GM13976 (cell line): ENCODE measurements at regions not wholly inside any gene's neighbourhood (a gene's known extent, or its start where the extent isn't known, plus 50 kb on each side); places are given as distances from the start of the nearest gene placed in this dataset.

Source experiments
- DNase-seq: peaks from one replicate; pipeline ENCODE4 v3.0.0; 2012; ENCODE audit warnings: low spot score
- in situ Hi-C: fragments of 300-500 bp; cut with MboI; formaldehyde crosslinking; loops from one replicate; pipeline ENCODE4 v1.12.0; 2022; ENCODE audit warnings: low sequenced_read_pairs, mixed read lengths, inconsistent platforms; ENCODE audit not compliant: unreplicated experiment
- TF ChIP-seq, protein P1 (sequence below): IDR thresholded peaks from 2 replicates; pipeline ENCODE4 v1.5.1; 2012; ENCODE audit warnings: borderline replicate concordance, mild to moderate bottlenecking; ENCODE audit not compliant: insufficient read depth; ENCODE audit errors: extremely low read depth, missing control alignments, control extremely low read depth

DNA sequence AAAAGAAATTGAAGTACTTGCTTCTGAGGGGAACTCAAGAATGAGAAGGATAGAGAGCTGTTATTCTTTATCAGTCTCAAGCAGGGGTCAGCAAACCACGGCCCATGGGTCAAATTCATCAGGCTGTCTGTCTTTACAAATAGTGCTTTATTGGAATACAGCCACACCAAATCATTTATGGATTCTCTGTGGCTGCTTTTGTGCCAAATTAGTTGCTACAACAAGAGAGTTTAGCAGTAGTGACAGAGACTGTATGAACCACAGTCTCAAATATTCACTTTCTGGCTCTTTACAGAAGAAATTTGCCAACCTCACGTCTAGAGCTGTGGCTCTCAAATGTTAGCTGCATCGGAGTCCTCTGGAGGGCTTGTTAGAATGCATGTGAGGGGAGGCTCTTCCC lies 258.0 kb upstream of the RARB start:
- in situ Hi-C loops, result no loop called here
- DNase-seq, result no peak
- TF ChIP-seq, protein P1, sequence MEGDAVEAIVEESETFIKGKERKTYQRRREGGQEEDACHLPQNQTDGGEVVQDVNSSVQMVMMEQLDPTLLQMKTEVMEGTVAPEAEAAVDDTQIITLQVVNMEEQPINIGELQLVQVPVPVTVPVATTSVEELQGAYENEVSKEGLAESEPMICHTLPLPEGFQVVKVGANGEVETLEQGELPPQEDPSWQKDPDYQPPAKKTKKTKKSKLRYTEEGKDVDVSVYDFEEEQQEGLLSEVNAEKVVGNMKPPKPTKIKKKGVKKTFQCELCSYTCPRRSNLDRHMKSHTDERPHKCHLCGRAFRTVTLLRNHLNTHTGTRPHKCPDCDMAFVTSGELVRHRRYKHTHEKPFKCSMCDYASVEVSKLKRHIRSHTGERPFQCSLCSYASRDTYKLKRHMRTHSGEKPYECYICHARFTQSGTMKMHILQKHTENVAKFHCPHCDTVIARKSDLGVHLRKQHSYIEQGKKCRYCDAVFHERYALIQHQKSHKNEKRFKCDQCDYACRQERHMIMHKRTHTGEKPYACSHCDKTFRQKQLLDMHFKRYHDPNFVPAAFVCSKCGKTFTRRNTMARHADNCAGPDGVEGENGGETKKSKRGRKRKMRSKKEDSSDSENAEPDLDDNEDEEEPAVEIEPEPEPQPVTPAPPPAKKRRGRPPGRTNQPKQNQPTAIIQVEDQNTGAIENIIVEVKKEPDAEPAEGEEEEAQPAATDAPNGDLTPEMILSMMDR, result no peak

DNA sequence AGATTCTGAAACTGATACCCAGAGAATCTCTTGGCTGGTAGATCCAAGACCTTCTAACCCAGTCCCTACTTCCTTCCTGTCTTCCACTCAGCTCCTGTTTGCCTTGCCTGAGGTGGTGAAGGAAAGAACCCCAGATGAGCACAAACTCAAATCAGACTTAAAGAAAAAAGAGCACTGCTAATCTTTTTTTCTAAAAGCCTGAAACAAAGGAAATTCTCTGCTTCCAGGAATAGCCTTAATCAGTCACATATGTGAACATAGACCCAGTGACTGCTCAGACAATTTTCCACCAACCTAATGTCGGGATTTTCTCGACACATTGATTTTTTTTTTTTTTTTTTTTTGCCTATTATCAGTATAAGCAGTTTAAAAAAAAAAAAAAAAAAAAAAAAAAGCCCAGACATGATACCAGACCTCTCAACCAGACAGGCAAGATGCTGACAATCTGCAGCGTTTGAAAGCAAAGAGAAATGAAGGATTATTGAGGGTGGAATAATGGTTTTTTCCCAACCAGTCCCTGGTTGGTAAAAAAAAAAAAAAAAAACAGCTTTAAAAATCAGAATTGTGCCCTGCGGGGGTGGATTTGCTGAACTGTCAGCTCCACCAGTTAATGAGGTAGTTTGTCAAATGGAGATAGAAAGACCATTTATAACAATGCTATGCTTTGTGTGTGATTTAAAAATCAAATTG lies 256.8 kb upstream of the RARB start:
- in situ Hi-C loops, result no loop called here
- TF ChIP-seq, protein P1, result no peak
- no peak for DNase-seq

DNA sequence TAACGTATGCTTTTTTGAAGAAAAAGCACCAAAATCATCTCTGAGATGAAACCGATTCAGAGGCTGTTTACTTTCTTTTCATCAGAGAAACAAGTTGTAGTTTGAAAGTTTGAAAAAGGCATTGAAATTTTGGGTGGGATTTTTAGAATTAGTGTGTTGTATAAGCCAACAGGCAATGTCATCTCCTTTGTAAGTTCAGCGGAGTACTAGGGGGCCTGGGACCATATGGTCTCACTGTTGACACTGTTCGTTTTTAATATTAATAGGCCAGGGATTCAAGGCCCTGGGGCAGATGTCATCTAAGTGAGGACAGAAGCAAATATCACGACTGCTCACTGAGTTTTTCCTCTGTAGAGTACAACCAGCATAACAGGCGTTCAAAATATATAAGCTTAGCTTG lies 256.2 kb upstream of the RARB start:
- TF ChIP-seq, protein P1, result no peak
- in situ Hi-C loops, result no loop called here
- DNase-seq, result no peak

DNA sequence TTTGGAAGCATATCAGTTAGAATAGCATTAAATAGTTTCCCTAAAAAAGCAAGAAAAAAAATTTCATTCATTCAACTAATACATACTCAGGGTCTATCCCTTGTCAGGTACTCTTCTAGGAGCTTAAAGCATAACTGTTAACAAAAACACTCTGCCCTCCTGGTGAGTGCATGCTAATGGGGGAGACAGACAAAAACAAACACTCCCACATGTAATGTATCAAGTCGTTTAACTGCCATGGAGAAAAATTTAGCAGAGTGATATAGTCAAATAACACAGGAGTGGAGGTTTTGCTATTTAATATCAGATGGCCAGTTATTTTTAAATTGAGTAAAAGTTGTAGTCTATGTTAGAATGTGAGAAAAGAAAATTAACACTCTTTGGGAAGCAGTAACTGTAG lies 254.5 kb upstream of the RARB start:
- in situ Hi-C loops, result no loop called here
- DNase-seq, result no peak
- TF ChIP-seq, protein P1, result no peak

DNA sequence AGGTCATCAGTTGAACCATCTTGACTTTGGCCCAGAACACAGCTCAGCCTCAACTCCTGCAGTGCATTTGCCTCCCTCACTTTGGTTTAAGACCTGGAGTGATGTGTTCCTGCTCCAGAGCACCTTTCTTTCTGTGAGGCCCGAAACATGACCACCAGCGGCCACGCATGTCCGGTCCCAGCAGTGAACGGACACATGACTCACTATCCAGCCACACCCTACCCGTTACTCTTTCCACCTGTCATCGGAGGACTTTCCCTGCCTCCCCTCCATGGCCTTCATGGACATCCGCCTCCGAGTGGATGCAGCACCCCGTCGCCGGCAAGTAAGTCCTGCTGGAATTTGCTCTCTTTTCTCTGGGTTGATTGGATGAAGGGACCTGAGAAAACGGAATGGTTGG lies 253.8 kb upstream of the RARB start:
- TF ChIP-seq, protein P1, result no peak
- DNase-seq, result no peak
- in situ Hi-C loops, result no loop called here

DNA sequence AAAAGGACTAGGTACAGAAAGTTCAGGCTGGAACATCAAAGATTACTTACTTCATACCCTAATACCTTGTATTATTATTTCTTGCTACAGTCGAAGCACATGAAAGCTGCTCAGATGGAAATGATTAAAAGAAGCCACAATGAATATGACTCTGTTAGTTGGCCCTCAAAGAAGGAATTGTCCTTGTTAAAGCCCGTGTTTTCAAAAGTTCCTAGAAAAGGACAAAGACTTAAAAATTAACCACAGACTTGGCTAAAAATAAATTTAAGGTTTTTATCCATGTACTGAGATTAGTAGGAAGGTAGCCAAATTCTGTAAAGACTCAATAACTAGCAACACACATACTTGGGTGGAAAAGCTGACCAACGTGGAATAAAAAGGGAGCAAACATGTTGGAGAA lies 251.0 kb upstream of the RARB start:
- no peak for DNase-seq
- TF ChIP-seq, protein P1, result no peak
- in situ Hi-C loops, result no loop called here
